SIG-M5 (cell line): ENCODE measurements at regions not wholly inside any gene's neighbourhood (a gene's known extent, or its start where the extent isn't known, plus 50 kb on each side); places are given as distances from the start of the nearest gene placed in this dataset.

Experiments
- DNase-seq: peaks from one replicate; lab custom pipeline; 2025; lab: John Stamatoyannopoulos, UW

DNA sequence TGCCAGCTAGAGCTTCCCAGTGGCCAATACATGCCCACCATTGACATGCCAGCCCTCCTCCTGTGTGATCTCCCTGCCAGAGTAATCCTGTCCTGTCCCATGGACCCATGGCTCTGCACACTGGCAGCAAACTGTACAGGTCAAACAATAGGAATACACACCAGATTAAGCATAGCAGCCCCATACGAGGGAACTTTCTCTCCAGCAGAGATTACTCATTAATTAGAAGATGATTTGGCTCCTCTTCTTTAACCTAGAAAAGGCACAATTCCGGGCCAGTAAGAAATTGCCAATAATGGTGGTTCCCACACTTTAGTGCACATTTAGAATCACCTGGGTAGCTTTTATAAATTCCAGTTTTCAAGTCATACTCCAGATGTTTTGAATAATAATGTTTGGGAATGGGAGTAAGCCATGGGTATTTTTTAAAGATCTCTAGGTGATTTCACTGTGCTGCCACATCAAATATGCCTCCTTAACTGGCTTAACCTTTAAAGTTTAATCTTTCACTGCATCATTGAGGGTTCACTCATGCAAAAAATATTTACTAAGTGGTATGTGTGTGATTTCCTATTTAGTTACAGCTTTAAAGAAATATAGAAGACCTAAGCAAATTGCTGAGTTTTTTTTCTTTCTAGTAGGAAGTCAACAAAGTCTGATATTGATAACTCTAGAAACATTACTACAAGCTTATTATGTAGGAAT, 277.6 kb upstream of the NWD2 start:
- no peak for DNase-seq

- no peak for DNase-seq
These were observed 265.0 kb upstream of the NWD2 start for GRCh38 chr4:36979533-36979932.

GRCh38 chr4:36990128-36990872, 254.2 kb upstream of the NWD2 start:
- DNase-seq: no peak

- DNase-seq: no peak
These were observed 246.8 kb upstream of the NWD2 start for GRCh38 chr4:36997727-36998126.

- DNase-seq: no peak
These were observed 244.3 kb upstream of the NWD2 start for GRCh38 chr4:37000281-37000680.

- no peak for DNase-seq
These were observed 242.7 kb upstream of the NWD2 start for GRCh38 chr4:37001688-37002436.

GRCh38 chr4:37002625-37003024, 241.9 kb upstream of the NWD2 start:
- no peak for DNase-seq

DNA sequence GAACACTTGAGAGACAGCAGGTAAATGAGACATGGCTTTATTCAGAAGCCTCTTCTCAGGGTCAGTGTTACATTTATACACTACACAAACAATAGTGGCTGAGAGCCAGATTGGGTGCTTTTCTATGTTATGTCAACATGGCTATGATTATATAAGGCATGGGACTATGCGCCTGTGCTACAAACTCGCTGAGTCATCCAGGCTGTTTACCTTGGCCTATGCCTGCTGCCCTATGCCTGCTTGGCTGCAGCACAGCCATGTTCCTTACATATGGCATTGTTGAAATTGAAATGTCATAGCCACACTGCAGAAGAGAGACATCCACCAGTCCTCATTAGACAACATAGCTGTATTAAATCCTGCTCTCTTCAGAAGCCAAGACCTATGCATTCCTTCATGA, 236.3 kb upstream of the NWD2 start:
- DNase-seq: no peak

DNA sequence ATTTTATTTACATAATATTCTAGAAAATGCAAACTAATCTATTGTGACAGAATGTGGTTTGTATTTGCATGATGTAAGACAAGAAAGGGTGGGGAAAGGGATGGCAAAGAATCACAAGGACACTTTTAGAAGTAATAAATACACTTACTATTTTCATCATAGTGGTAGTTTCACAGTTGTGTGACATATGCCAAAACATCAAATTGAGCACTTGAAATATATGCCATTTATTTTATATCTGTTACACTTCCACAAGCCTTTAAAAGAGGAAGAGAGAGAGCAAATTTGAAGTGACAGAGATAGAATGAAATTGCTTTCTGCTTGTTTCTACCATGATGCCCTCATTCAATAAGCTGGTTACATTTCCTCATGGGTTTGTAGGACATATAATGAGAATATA, 230.0 kb upstream of the NWD2 start:
- no peak for DNase-seq

DNA sequence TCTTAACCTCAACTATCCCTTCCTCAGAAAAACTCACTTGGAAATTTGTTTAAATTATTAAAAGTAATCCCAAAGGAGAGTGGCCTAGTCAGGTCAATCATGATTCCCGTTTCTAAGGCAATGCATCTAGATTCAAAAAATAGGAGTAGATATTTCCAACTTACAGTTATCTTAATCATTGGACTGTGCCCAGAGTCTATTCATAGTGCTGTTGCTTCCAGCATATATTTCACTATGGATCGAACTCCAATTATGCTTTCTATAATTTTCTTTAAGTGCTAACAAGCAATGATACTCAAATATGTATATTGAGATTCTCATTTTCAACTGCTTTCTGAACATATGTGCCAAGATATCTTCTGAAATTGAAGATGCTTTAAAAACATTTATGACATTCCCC, 229.2 kb upstream of the NWD2 start:
- no peak for DNase-seq

DNA sequence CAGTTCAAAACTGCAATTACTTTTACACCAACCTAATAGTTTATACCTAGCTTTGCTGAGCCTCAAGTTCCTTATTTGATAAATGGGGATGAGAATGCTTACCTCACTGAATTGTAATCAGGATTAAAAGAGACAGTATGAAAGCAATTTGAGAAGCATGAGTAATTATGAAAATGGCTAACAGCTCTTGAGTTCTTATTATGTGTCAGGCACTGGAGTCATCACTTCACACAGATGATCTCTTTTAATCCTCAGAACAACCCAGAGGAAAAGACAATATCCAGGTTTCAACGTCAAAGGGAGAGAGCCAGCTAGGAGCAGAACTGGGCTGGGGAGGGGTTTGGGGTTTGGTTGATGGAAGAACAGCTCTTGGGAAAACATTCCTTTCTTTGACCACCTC, 221.0 kb upstream of the NWD2 start:
- DNase-seq: no peak

GRCh38 chr4:37023996-37024395, 220.5 kb upstream of the NWD2 start:
- DNase-seq: no peak

DNA sequence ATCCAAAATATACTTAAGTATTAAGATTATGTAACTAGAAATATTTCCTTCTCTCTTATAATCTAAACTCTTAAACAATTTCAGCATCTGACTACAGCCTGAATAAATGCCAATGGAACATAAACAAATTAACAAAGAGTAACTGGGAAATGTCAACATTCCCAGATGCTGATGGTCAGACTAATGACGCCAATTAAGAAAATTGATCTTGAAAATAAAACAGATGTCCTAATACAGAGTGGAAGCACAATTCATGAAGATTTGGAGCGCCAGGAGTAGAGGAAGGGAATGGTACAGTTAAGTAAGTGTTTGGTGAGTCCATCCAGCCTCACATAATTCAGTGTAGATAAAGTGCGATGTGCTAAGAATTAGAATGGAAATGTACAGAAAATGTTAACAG, 203.7 kb upstream of the NWD2 start:
- DNase-seq: no peak

DNA sequence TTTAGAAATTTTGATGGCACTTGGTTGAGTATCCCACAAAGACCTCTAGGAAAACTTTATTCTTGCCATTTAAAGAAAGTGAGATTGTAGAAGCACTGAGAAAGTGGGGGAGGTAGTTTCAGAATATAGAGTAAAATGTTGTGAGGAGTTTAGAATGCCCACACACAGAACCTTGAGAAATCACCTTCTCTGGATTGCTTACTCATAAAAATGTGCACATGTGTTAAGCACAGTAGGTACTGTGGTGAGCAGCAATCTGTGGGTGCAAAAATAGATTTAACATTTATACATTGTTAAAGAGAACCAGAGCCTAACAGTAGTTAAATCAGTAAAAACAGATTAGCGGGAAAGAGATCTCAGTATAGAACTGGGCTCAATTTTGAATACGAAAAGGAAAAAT, 201.2 kb upstream of the NWD2 start:
- no peak for DNase-seq

- no peak for DNase-seq
These were observed 193.4 kb upstream of the NWD2 start for GRCh38 chr4:37051111-37051510.

DNA sequence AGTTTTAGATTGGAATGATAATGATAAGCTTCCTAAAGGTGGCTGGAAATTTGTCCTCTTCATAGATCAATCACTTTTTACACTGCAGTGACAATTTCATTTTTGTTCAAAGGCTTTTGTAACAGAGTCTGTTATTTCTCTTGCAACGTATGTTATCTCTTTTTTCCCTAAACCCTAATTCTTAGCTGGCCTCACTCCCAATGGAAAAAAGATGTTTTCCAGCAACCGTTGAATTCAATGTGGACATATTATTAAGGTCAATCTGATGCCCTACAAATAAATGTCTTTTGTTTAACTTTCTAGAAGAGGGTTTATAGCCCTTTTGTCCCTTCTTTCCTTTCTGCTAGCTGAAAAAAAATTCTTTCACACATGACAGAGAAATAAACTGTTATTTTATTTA, 192.7 kb upstream of the NWD2 start:
- DNase-seq: no peak

DNA sequence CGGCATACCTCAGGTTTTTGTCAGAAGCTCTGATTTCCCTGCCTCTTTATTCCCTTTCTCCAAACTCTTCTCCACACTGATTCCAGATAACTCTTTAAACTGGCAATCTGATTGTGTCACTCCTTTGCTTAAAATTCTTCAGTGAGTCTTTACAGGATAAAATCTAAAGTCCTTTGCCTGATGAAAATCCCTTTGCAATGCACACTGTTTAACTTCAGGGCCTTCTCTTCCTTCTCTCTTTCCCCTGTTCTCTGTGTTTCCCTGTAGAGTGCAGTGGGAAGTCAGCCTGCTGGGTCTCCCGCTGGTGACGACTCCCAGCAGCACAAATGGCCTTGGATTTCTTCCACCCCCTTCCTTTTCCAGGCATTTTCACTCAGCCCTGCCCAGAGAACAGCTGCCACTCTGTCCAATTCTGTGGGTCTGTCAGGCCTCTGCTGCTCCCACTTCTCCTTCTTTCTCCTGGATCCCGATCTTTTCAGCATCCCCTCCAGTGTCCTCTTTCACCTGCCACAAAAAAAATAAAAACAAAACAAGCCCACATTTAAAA, 189.9 kb upstream of the NWD2 start:
- DNase-seq: no peak

GRCh38 chr4:37058826-37059225, 185.7 kb upstream of the NWD2 start:
- DNase-seq: no peak

- no peak for DNase-seq
These were observed 178.4 kb upstream of the NWD2 start for GRCh38 chr4:37066159-37066558.

- no peak for DNase-seq
These were observed 176.0 kb upstream of the NWD2 start for GRCh38 chr4:37068580-37068979.

DNA sequence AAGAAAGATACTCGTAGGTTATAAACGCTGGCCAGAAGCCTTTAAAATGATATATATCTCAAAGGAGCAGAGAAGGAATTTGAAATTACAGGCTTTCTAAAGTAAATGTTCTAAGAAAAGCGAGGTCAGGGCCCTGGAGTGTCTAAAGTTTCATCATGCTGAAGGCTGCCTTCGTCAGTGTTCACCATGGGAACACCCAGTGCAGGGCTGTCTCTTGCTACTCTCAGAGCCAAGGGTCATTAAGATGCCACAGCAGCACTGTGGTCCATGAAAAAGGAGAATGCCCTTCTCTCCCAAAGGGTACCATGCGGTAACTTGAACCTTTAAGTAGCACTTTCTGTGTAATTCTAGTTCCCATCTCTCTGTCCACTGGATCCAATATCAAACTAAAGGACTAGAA, 174.5 kb upstream of the NWD2 start:
- DNase-seq: no peak

GRCh38 chr4:37071576-37071975, 173.0 kb upstream of the NWD2 start:
- DNase-seq: no peak
